Naive thymus-derived CD8-positive, alpha-beta T cell (primary cell): ENCODE measurements at regions not wholly inside any gene's neighbourhood (a gene's known extent, or its start where the extent isn't known, plus 50 kb on each side); places are given as distances from the start of the nearest gene placed in this dataset.

Experiments used
- ATAC-seq, 2 donors: fragments of 150-1000 bp; cut with Tn5 transposase in 1 of 2; sonication (Bioruptor Pico), chemical (Tn5 transposase) in 1 of 2; 1 replicate in 1 of 2; 2 replicates in 1 of 2; pipeline ENCODE4 v1.10.0; 2021; ENCODE audit warnings: mild to moderate bottlenecking in 2 of 2, moderate library complexity in 2 of 2
- POLR2A ChIA-PET: fragments of 350-600 bp; sonication (Branson Sonifier 250); formaldehyde crosslinking; loops from one replicate; lab custom pipeline; 2021; ENCODE audit warnings: antibody characterized with exemption; lab: Charles Lee
- DNase-seq, 10 donors: peaks; one replicate each; pipeline versions ENCODE4 v3.0.0 to v3.0.0-alpha.2; 2020 to 2022
- H3K27ac Mint-ChIP-seq, 10 donors: one replicate each; pipeline ENCODE4 v1.8.0; 2020 to 2022; ENCODE audit warnings: mild to moderate bottlenecking in 10 of 10, mixed read lengths in 10 of 10, moderate library complexity in 4 of 10, inconsistent platforms in 1 of 10
- H3K27me3 Mint-ChIP-seq, 5 donors: one replicate each; pipeline ENCODE4 v1.8.0; 2021 to 2022; ENCODE audit warnings: mixed read lengths in 5 of 5
- H3K36me3 Mint-ChIP-seq, 3 donors: one replicate each; pipeline ENCODE4 v1.8.0; 2020 to 2022; ENCODE audit warnings: mixed read lengths in 3 of 3, mild to moderate bottlenecking in 2 of 3, inconsistent platforms in 1 of 3
- H3K4me1 Mint-ChIP-seq, 4 donors: one replicate each; pipeline ENCODE4 v1.8.0; 2021 to 2022; ENCODE audit warnings: mixed read lengths in 4 of 4
- H3K4me3 Mint-ChIP-seq, 10 donors: one replicate each; pipeline ENCODE4 v1.8.0; 2020 to 2022; ENCODE audit warnings: mild to moderate bottlenecking in 10 of 10, mixed read lengths in 10 of 10, moderate library complexity in 6 of 10, inconsistent platforms in 1 of 10
- H3K9me3 Mint-ChIP-seq, 9 donors: one replicate each; pipeline ENCODE4 v1.8.0; 2020 to 2022; ENCODE audit warnings: mixed read lengths in 9 of 9, mild to moderate bottlenecking in 3 of 9, inconsistent platforms in 1 of 9, moderate library complexity in 1 of 9

DNA sequence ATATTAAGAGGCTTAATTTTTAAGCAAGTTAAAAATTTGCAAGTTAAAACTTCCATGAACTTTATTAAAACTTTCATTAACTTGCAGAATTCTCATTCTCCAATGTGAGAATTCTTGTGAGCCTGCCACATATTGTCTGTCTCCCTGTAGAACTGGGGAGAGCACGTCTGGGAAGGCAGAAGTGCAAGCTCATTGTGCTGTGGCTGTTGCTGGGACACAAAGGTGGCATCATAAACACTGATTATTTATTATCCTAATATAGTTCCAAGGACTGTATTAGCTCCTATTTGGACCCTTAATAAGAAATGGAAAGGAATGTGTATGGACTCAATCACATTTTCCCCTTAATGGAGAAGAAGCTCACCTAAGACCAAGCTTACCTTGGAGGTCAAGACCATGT is 68.7 kb upstream of the MROH9 start:
- no peak for ATAC-seq
- no peak overlapping the region for H3K27ac Mint-ChIP-seq
- POLR2A ChIA-PET: no interaction called here

DNA sequence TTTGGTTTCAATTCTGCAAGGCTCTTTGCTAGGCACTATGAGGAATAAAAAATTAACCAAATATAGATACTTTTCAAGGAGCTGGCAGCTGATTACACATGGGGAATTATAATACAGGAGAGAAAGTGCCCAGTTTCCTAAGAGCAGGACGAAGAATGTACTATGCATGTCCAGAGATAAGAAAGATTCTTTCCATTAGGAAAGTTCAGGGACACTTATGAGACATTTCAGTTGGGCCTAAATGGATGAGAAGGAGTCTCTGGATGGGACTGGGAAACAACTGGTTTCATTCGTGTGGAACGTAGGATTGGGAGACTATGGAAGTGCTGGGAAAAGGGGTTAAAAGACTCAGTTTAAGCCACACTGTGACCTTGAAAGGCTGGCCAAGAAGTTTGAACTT is 63.5 kb upstream of the MROH9 start:
- no peak for ATAC-seq
- POLR2A ChIA-PET: no interaction called here
- H3K9me3 Mint-ChIP-seq: no peaks in the 10 kb centered on the region
- H3K4me3 Mint-ChIP-seq: no peak overlapping the region
- H3K27me3 Mint-ChIP-seq: peaks cover 15 to 58% (median 25%) of the 10 kb centered on the region in 5 donors
- no peak for DNase-seq
- no peaks in the 10 kb centered on the region for H3K4me1 Mint-ChIP-seq
- no peak overlapping the region for H3K27ac Mint-ChIP-seq
- no peaks in the 10 kb centered on the region for H3K36me3 Mint-ChIP-seq

More for the DNA sequence above, 68.7 kb upstream of the MROH9 start:
- Mint-ChIP-seq H3K36me3 (no peaks in the 10 kb centered on the region), H3K27me3 (peaks cover 6 to 33% (median 15%) of the 10 kb centered on the region in 5 donors), H3K4me1 (peaks cover 0 to 12% (median 0%) of the 10 kb centered on the region in 4 donors), H3K4me3 (no peak overlapping the region), H3K9me3 (no peaks in the 10 kb centered on the region)
- DNase-seq: no peak

DNA sequence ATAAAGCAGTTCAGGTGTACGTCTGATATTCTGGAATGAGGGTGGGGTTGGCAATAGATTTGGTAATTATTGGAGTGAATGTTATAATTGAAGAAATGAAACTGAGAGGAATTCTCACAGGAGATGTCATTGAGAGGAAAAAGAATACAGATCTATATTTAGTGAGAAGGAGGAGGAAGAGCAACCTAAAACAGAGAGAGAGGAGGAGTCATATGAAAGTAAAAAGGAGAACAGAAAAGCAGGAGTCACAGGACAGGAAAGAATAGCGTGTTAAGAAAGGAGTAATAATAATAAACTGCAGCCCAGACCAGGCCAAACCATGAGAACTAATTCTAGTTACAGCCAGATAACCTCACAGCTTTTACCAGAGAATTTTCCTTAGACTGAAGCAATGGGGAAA is 62.7 kb upstream of the MROH9 start:
- Mint-ChIP-seq H3K27ac (no peak overlapping the region), H3K4me1 (no peaks in the 10 kb centered on the region), H3K27me3 (peaks cover 13 to 55% (median 20%) of the 10 kb centered on the region in 5 donors), H3K36me3 (no peaks in the 10 kb centered on the region), H3K4me3 (no peak overlapping the region), H3K9me3 (no peaks in the 10 kb centered on the region)
- POLR2A ChIA-PET: no interaction called here
- ATAC-seq: no peak
- no peak for DNase-seq

DNA sequence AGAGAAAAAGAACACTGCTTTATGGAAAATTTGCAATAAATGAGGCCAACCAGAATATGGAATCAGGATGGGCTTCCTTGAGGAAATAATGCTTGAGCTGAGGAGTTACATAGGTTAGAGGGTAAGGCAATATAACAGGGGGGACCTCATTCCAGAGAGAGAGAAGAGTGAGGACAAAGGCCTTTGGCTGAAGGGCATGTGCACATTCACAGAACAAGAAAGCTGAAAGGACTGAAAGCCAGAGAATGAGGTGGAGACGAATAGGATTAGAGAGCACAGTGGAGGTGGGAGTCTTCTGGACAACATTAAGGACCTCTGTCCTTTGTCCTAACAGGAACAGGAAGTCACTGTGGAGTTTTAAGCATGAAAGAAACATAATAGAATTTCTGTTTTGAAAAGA is 60.7 kb upstream of the MROH9 start:
- Mint-ChIP-seq H3K36me3 (peaks cover 0 to 4% (median 2%) of the 10 kb centered on the region in 3 donors), H3K27me3 (peaks cover 15 to 44% (median 18%) of the 10 kb centered on the region in 5 donors), H3K9me3 (peaks cover 0 to 5% (median 3%) of the 10 kb centered on the region in 9 donors), H3K4me1 (no peaks in the 10 kb centered on the region), H3K27ac (no peak overlapping the region), H3K4me3 (no peak overlapping the region)
- ATAC-seq (no peak), DNase-seq (no peak)
- POLR2A ChIA-PET: no interaction called here

DNA sequence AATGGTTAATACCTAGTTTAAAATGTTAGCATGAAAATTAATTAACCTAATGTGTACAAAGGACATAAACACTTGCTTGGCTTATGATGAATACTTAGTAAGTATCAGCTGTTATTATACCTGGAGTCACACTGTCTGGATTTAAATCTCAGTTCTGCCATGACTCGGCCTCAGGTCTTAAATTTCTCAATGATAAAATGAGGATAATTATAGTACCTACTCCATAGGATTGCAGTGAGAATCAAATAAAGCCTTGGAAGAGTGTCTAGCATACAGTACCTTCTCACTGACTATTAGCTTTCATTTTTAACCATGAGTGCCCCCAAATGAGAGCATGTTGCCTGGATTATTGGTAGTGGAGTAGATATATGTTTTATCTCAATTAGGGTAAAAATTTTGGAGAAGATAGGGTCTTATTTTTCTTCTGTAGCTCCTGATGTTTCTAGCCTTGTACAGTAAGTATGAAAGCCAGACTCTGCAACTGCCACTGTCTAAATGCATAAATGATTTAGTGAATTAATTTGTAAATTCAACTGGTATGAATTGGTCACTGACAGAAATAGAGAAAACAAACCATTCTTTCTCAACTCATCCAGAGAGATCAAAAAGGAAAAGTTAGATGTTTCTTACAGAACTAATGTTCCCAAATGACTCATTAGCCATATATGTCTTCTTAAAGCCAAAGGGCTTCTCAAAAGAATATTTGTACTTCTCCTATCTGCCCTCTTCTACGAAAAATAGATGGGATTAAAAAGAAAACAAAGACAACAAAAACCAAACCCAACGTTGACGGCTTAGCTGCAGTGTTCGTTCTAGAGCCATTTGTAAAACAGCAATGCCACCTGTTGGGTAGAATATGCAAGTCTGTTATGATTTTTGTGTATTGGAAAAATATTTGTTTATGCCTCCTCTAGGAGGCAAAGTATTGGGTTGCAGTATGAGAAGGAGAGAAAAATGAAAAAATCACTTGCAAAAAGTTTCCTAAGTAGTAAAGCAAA is 53.8 kb upstream of the MROH9 start:
- no peak for ATAC-seq
- Mint-ChIP-seq H3K9me3 (peaks cover 0 to 7% (median 3%) of the 10 kb centered on the region in 9 donors), H3K27ac (no peak overlapping the region), H3K4me3 (no peak overlapping the region), H3K4me1 (no peaks in the 10 kb centered on the region), H3K27me3 (peaks cover 3 to 16% (median 9%) of the 10 kb centered on the region in 5 donors), H3K36me3 (peaks cover 0 to 4% (median 2%) of the 10 kb centered on the region in 3 donors)
- DNase-seq: no peak
- POLR2A ChIA-PET: no interaction called here
